Suprapubic skin (tissue), 4 donors: ENCODE measurements at regions not wholly inside any gene's neighbourhood (a gene's known extent, or its start where the extent isn't known, plus 50 kb on each side); places are given as distances from the start of the nearest gene placed in this dataset.

Experiments used
- DNase-seq, 2 donors: peaks; one replicate each; pipeline ENCODE4 v3.0.0-alpha.2; 2019; ENCODE audit warnings: low spot score in 2 of 2
- H3K27ac ChIP-seq: fragments of 200-600 bp; sonication (generic); one replicate; pipeline ENCODE4 v1.5.1; 2019
- H3K27me3 ChIP-seq: fragments of 200-600 bp; sonication (generic); one replicate; pipeline ENCODE4 v1.5.1; 2019
- H3K36me3 ChIP-seq: fragments of 200-600 bp; sonication (generic); one replicate; pipeline ENCODE4 v1.5.1; 2019
- H3K4me1 ChIP-seq: fragments of 200-600 bp; sonication (generic); one replicate; pipeline ENCODE4 v1.5.1; 2019
- H3K4me3 ChIP-seq: fragments of 200-600 bp; sonication (generic); one replicate; pipeline ENCODE4 v1.5.1; 2019; ENCODE audit warnings: mild to moderate bottlenecking
- H3K9me3 ChIP-seq: fragments of 200-600 bp; sonication (generic); one replicate; pipeline ENCODE4 v1.5.1; 2019
- CTCF ChIP-seq, 2 donors: fragments of 200-600 bp in 1 of 2; fragments of 450-650 bp in 1 of 2; sonication (generic) in 1 of 2; IDR thresholded peaks; one replicate each; pipeline ENCODE4 v1.5.1; 2016 to 2019; ENCODE audit warnings: antibody characterized with exemption in 2 of 2, mild to moderate bottlenecking in 1 of 2, moderate library complexity in 1 of 2
- EP300 ChIP-seq: sonication (generic); formaldehyde crosslinking; IDR thresholded peaks from one replicate; pipeline ENCODE4 v1.6.1; 2017; ENCODE audit warnings: antibody characterized with exemption
- POLR2A ChIP-seq, 2 donors: fragments of 450-650 bp; IDR thresholded peaks; one replicate each; pipeline ENCODE4 v1.6.1; 2017; ENCODE audit warnings: antibody characterized with exemption in 2 of 2, mild to moderate bottlenecking in 2 of 2, moderate library complexity in 2 of 2
- POLR2AphosphoS5 ChIP-seq, 3 donors: sonication (generic); formaldehyde crosslinking; IDR thresholded peaks; one replicate each; pipeline ENCODE4 v1.6.1; 2017; ENCODE audit warnings: antibody characterized with exemption in 3 of 3
- WGBS: methylation state at CpG from one replicate; pipeline ENCODE4 v1.1.5; 2018; 5-methylcytosine and 5-hydroxymethylcytosine counted together

GRCh38 chr1:235024711-235025421, 103.8 kb downstream of the TOMM20 start:
- no peak overlapping the region for H3K4me3 ChIP-seq
- peaks cover 2% of the 10 kb centered on the region for H3K4me1 ChIP-seq
- peaks cover 3% of the 10 kb centered on the region for H3K9me3 ChIP-seq
- no peaks in the 10 kb centered on the region for H3K27me3 ChIP-seq
- TF ChIP-seq POLR2A (IDR thresholded peaks at IDR 0.05) = no peak
- no peak for TF ChIP-seq CTCF (IDR thresholded peaks at IDR 0.05)
- TF ChIP-seq POLR2AphosphoS5 (IDR thresholded peaks at IDR 0.05) = no peak
- TF ChIP-seq EP300 = no peak
- 82% methylated on average over 7 of the region's 7 CpGs for WGBS
- H3K27ac ChIP-seq = no peak overlapping the region
- no peaks in the 10 kb centered on the region for H3K36me3 ChIP-seq
- DNase-seq = peak; percentile 31 to 54

GRCh38 chr1:235023711-235024439, 104.8 kb downstream of the TOMM20 start:
- no peak overlapping the region for H3K4me3 ChIP-seq
- H3K9me3 ChIP-seq = peaks cover 3% of the 10 kb centered on the region
- H3K27ac ChIP-seq = no peak overlapping the region
- H3K36me3 ChIP-seq = no peaks in the 10 kb centered on the region
- 95% methylated on average over 10 of the region's 10 CpGs for WGBS
- no peak for DNase-seq
- peaks cover 2% of the 10 kb centered on the region for H3K4me1 ChIP-seq
- TF ChIP-seq POLR2AphosphoS5 (IDR thresholded peaks at IDR 0.05) = no peak
- TF ChIP-seq EP300 = no peak
- TF ChIP-seq CTCF (IDR thresholded peaks at IDR 0.05) = no peak
- no peak for TF ChIP-seq POLR2A (IDR thresholded peaks at IDR 0.05)
- H3K27me3 ChIP-seq = no peaks in the 10 kb centered on the region

GRCh38 chr1:235022981-235023710, 105.5 kb downstream of the TOMM20 start:
- peak; percentile 30 to 37 for DNase-seq
- WGBS = 90% methylated on average over 13 of the region's 13 CpGs
- peaks cover 6% of the 10 kb centered on the region for H3K4me1 ChIP-seq
- no peak overlapping the region for H3K4me3 ChIP-seq
- no peak for TF ChIP-seq EP300
- no peak for TF ChIP-seq CTCF (IDR thresholded peaks at IDR 0.05)
- TF ChIP-seq POLR2AphosphoS5 (IDR thresholded peaks at IDR 0.05) = no peak
- TF ChIP-seq POLR2A (IDR thresholded peaks at IDR 0.05) = no peak
- no peaks in the 10 kb centered on the region for H3K36me3 ChIP-seq
- H3K27me3 ChIP-seq = no peaks in the 10 kb centered on the region
- peaks cover 3% of the 10 kb centered on the region for H3K9me3 ChIP-seq
- no peak overlapping the region for H3K27ac ChIP-seq

- Histone ChIP-seq H3K9me3 (peaks cover 2% of the 10 kb centered on the region), H3K4me1 (peaks cover 12% of the 10 kb centered on the region), H3K4me3 (no peak overlapping the region), H3K36me3 (no peaks in the 10 kb centered on the region), H3K27ac (no peak overlapping the region), H3K27me3 (no peaks in the 10 kb centered on the region)
- 64% methylated on average over 12 of the region's 12 CpGs for WGBS
- DNase-seq = peak in 1 of 2 donors; percentile 28
- TF ChIP-seq POLR2AphosphoS5 (IDR thresholded peaks at IDR 0.05) (no peak), CTCF (IDR thresholded peaks at IDR 0.05) (no peak), EP300 (no peak), POLR2A (IDR thresholded peaks at IDR 0.05) (no peak)
Observed at GRCh38 chr1:235022341-235022980, 106.2 kb downstream of the TOMM20 start.
